ENCODE measurements at regions not wholly inside any gene's neighbourhood (a gene's known extent, or its start where the extent isn't known, plus 50 kb on each side); places are given as distances from the start of the nearest gene placed in this dataset.

- no peak for DNase-seq
- ATAC-seq (replicated peaks in 1 of 2) = no peak
- H3K36me3 Mint-ChIP-seq (ENCODE audit: insufficient read depth in 2 of 2) = peaks cover 0 to 9% of the 10 kb centered on the region in 2 donors
- H3K27me3 Mint-ChIP-seq (ENCODE audit: low read depth) = no peaks in the 10 kb centered on the region
- H3K9me3 Mint-ChIP-seq = peaks cover 3 to 6% of the 10 kb centered on the region in 2 donors
- no peaks in the 10 kb centered on the region for H3K4me1 Mint-ChIP-seq (ENCODE audit: low read depth)
- H3K4me3 Mint-ChIP-seq = no peak overlapping the region
- H3K27ac Mint-ChIP-seq = no peak overlapping the region
These were observed 891.3 kb upstream of the LRRTM1 start for GRCh38 chr2:81195774-81196382.

GRCh38 chr2:81195017-81195773, 890.6 kb upstream of the LRRTM1 start:
- ATAC-seq (replicated peaks in 1 of 2) = no peak
- Mint-ChIP-seq H3K27me3 (ENCODE audit: low read depth) (no peaks in the 10 kb centered on the region), H3K9me3 (peaks cover 4 to 8% of the 10 kb centered on the region in 2 donors), H3K36me3 (ENCODE audit: insufficient read depth in 2 of 2) (peaks cover 0 to 11% of the 10 kb centered on the region in 2 donors), H3K27ac (no peak overlapping the region), H3K4me1 (ENCODE audit: low read depth) (no peaks in the 10 kb centered on the region), H3K4me3 (no peak overlapping the region)
- DNase-seq = no peak

GRCh38 chr2:81194581-81194980, 890.0 kb upstream of the LRRTM1 start:
- H3K27ac Mint-ChIP-seq = no peak overlapping the region
- H3K4me1 Mint-ChIP-seq (ENCODE audit: low read depth) = no peaks in the 10 kb centered on the region
- peaks cover 0 to 11% of the 10 kb centered on the region in 2 donors for H3K36me3 Mint-ChIP-seq (ENCODE audit: insufficient read depth in 2 of 2)
- H3K4me3 Mint-ChIP-seq = no peak overlapping the region
- H3K27me3 Mint-ChIP-seq (ENCODE audit: low read depth) = no peaks in the 10 kb centered on the region
- no peak for ATAC-seq (replicated peaks in 1 of 2)
- peaks cover 4 to 8% of the 10 kb centered on the region in 2 donors for H3K9me3 Mint-ChIP-seq
- no peak for DNase-seq

GRCh38 chr2:81194176-81194575, 889.6 kb upstream of the LRRTM1 start:
- Mint-ChIP-seq H3K9me3 (peaks cover 4 to 8% of the 10 kb centered on the region in 2 donors), H3K36me3 (ENCODE audit: insufficient read depth in 2 of 2) (peaks cover 0 to 11% of the 10 kb centered on the region in 2 donors), H3K4me1 (ENCODE audit: low read depth) (no peaks in the 10 kb centered on the region), H3K4me3 (no peak overlapping the region), H3K27me3 (ENCODE audit: low read depth) (no peaks in the 10 kb centered on the region), H3K27ac (no peak overlapping the region)
- no peak for ATAC-seq (replicated peaks in 1 of 2)
- DNase-seq = no peak

- Mint-ChIP-seq H3K4me3 (no peak overlapping the region), H3K27ac (no peak overlapping the region), H3K36me3 (ENCODE audit: insufficient read depth in 2 of 2) (peaks cover 0 to 1% of the 10 kb centered on the region in 2 donors), H3K9me3 (peaks cover 4 to 7% of the 10 kb centered on the region in 2 donors), H3K4me1 (ENCODE audit: low read depth) (no peaks in the 10 kb centered on the region), H3K27me3 (ENCODE audit: low read depth) (no peaks in the 10 kb centered on the region)
- ATAC-seq (replicated peaks in 1 of 2) (no peak), DNase-seq (no peak)
These were observed 877.3 kb upstream of the LRRTM1 start for GRCh38 chr2:81181845-81182244.

- no peaks in the 10 kb centered on the region for H3K27me3 Mint-ChIP-seq (ENCODE audit: low read depth)
- no peaks in the 10 kb centered on the region for H3K36me3 Mint-ChIP-seq (ENCODE audit: insufficient read depth in 2 of 2)
- DNase-seq (no peak), ATAC-seq (replicated peaks in 1 of 2) (no peak)
- H3K4me3 Mint-ChIP-seq = no peak overlapping the region
- peaks cover 10 to 11% of the 10 kb centered on the region in 2 donors for H3K9me3 Mint-ChIP-seq
- no peaks in the 10 kb centered on the region for H3K4me1 Mint-ChIP-seq (ENCODE audit: low read depth)
- no peak overlapping the region for H3K27ac Mint-ChIP-seq
These were observed 866.9 kb upstream of the LRRTM1 start for GRCh38 chr2:81171447-81171846.

- DNase-seq = no peak
- Mint-ChIP-seq H3K4me3 (no peak overlapping the region), H3K9me3 (peaks cover under 1 to 10% of the 10 kb centered on the region in 2 donors), H3K36me3 (ENCODE audit: insufficient read depth in 2 of 2) (no peaks in the 10 kb centered on the region), H3K4me1 (ENCODE audit: low read depth) (no peaks in the 10 kb centered on the region), H3K27ac (no peak overlapping the region), H3K27me3 (ENCODE audit: low read depth) (no peaks in the 10 kb centered on the region)
- ATAC-seq (replicated peaks in 1 of 2) = no peak
These were observed 859.0 kb upstream of the LRRTM1 start for GRCh38 chr2:81163583-81163982.

GRCh38 chr2:81158505-81158904, 854.0 kb upstream of the LRRTM1 start:
- Mint-ChIP-seq H3K4me3 (no peak overlapping the region), H3K9me3 (peaks cover 3 to 10% of the 10 kb centered on the region in 2 donors), H3K4me1 (ENCODE audit: low read depth) (no peaks in the 10 kb centered on the region), H3K36me3 (ENCODE audit: insufficient read depth in 2 of 2) (no peaks in the 10 kb centered on the region), H3K27ac (no peak overlapping the region), H3K27me3 (ENCODE audit: low read depth) (no peaks in the 10 kb centered on the region)
- DNase-seq (no peak), ATAC-seq (replicated peaks in 1 of 2) (no peak)

GRCh38 chr2:81148323-81148722, 843.8 kb upstream of the LRRTM1 start:
- peaks cover 0 to 3% of the 10 kb centered on the region in 2 donors for H3K36me3 Mint-ChIP-seq (ENCODE audit: insufficient read depth in 2 of 2)
- H3K4me1 Mint-ChIP-seq (ENCODE audit: low read depth) = no peaks in the 10 kb centered on the region
- H3K27me3 Mint-ChIP-seq (ENCODE audit: low read depth) = no peaks in the 10 kb centered on the region
- ATAC-seq (replicated peaks in 1 of 2) (no peak), DNase-seq (no peak)
- no peak overlapping the region for H3K27ac Mint-ChIP-seq
- H3K9me3 Mint-ChIP-seq = peaks cover 11 to 16% of the 10 kb centered on the region in 2 donors
- no peak overlapping the region for H3K4me3 Mint-ChIP-seq

GRCh38 chr2:81136296-81136695, 831.7 kb upstream of the LRRTM1 start:
- no peaks in the 10 kb centered on the region for H3K27me3 Mint-ChIP-seq (ENCODE audit: low read depth)
- no peaks in the 10 kb centered on the region for H3K36me3 Mint-ChIP-seq (ENCODE audit: insufficient read depth in 2 of 2)
- H3K9me3 Mint-ChIP-seq = peaks cover 4 to 12% of the 10 kb centered on the region in 2 donors
- ATAC-seq (replicated peaks in 1 of 2) (no peak), DNase-seq (no peak)
- no peak overlapping the region for H3K27ac Mint-ChIP-seq
- H3K4me3 Mint-ChIP-seq = no peak overlapping the region
- H3K4me1 Mint-ChIP-seq (ENCODE audit: low read depth) = no peaks in the 10 kb centered on the region

GRCh38 chr2:81097361-81097760, 792.8 kb upstream of the LRRTM1 start:
- no peaks in the 10 kb centered on the region for H3K4me1 Mint-ChIP-seq (ENCODE audit: low read depth)
- no peak overlapping the region for H3K27ac Mint-ChIP-seq
- ATAC-seq (replicated peaks in 1 of 2) = no peak
- no peaks in the 10 kb centered on the region for H3K27me3 Mint-ChIP-seq (ENCODE audit: low read depth)
- peaks cover 6 to 11% of the 10 kb centered on the region in 2 donors for H3K9me3 Mint-ChIP-seq
- no peak for DNase-seq
- peaks cover 0 to 4% of the 10 kb centered on the region in 2 donors for H3K36me3 Mint-ChIP-seq (ENCODE audit: insufficient read depth in 2 of 2)
- no peak overlapping the region for H3K4me3 Mint-ChIP-seq

GRCh38 chr2:81093031-81093430, 788.5 kb upstream of the LRRTM1 start:
- Mint-ChIP-seq H3K27me3 (ENCODE audit: low read depth) (no peaks in the 10 kb centered on the region), H3K36me3 (ENCODE audit: insufficient read depth in 2 of 2) (peaks cover 2 to 3% of the 10 kb centered on the region in 2 donors), H3K4me1 (ENCODE audit: low read depth) (no peaks in the 10 kb centered on the region), H3K9me3 (peaks cover 8 to 10% of the 10 kb centered on the region in 2 donors), H3K4me3 (no peak overlapping the region), H3K27ac (no peak overlapping the region)
- ATAC-seq (replicated peaks in 1 of 2) = no peak
- no peak for DNase-seq

GRCh38 chr2:81087646-81088045, 783.1 kb upstream of the LRRTM1 start:
- no peaks in the 10 kb centered on the region for H3K4me1 Mint-ChIP-seq (ENCODE audit: low read depth)
- H3K36me3 Mint-ChIP-seq (ENCODE audit: insufficient read depth in 2 of 2) = peaks cover 0 to 2% of the 10 kb centered on the region in 2 donors
- no peak overlapping the region for H3K27ac Mint-ChIP-seq
- no peak overlapping the region for H3K4me3 Mint-ChIP-seq
- DNase-seq (no peak), ATAC-seq (replicated peaks in 1 of 2) (no peak)
- peaks cover 6 to 9% of the 10 kb centered on the region in 2 donors for H3K9me3 Mint-ChIP-seq
- no peaks in the 10 kb centered on the region for H3K27me3 Mint-ChIP-seq (ENCODE audit: low read depth)
